Muscle layer of duodenum (tissue), 2 donors: ENCODE measurements at regions not wholly inside any gene's neighbourhood (a gene's known extent, or its start where the extent isn't known, plus 50 kb on each side); places are given as distances from the start of the nearest gene placed in this dataset.

Source experiments
- H3K27ac ChIP-seq: one replicate; pipeline ENCODE4 v1.7.0; 2013; ENCODE audit warnings: mild to moderate bottlenecking, low read length
- H3K27me3 ChIP-seq: one replicate; pipeline ENCODE4 v1.7.0; 2013; ENCODE audit warnings: low read depth, mild to moderate bottlenecking, control low read depth, low read length
- H3K36me3 ChIP-seq, 2 donors: one replicate each; pipeline ENCODE4 v1.7.0; 2013; ENCODE audit warnings: low read length in 2 of 2, control low read depth in 1 of 2, mild to moderate bottlenecking in 1 of 2; ENCODE audit not compliant: insufficient read depth in 2 of 2, control insufficient read depth in 1 of 2
- H3K4me1 ChIP-seq, 2 donors: one replicate each; pipeline ENCODE4 v1.7.0; 2013; ENCODE audit warnings: low read length in 2 of 2, mild to moderate bottlenecking in 2 of 2, control low read depth in 1 of 2, moderate library complexity in 1 of 2; ENCODE audit not compliant: insufficient read depth in 2 of 2, control insufficient read depth in 1 of 2
- H3K4me3 ChIP-seq, 2 donors: one replicate each; pipeline ENCODE4 v1.7.0; 2013; ENCODE audit warnings: low read length in 2 of 2, low read depth in 1 of 2, mild to moderate bottlenecking in 1 of 2
- H3K9me3 ChIP-seq, 2 donors: one replicate each; pipeline ENCODE4 v1.7.0; 2013; ENCODE audit warnings: low read length in 2 of 2, control low read depth in 1 of 2, mild to moderate bottlenecking in 1 of 2; ENCODE audit not compliant: control insufficient read depth in 1 of 2
- donor health status: healthy.

- H3K4me1 ChIP-seq: no peaks in the 10 kb centered on the region
- no peak overlapping the region for H3K27ac ChIP-seq
- H3K9me3 ChIP-seq: no peaks in the 10 kb centered on the region
- no peaks in the 10 kb centered on the region for H3K27me3 ChIP-seq
- H3K4me3 ChIP-seq: no peak overlapping the region
- no peaks in the 10 kb centered on the region for H3K36me3 ChIP-seq
Observed at GRCh38 chr4:138964716-138965426, 50.7 kb upstream of the NOCT start.

GRCh38 chr4:138963412-138963811, 52.2 kb upstream of the NOCT start:
- no peak overlapping the region for H3K4me3 ChIP-seq
- no peaks in the 10 kb centered on the region for H3K9me3 ChIP-seq
- no peaks in the 10 kb centered on the region for H3K4me1 ChIP-seq
- no peaks in the 10 kb centered on the region for H3K27me3 ChIP-seq
- H3K27ac ChIP-seq: no peak overlapping the region
- H3K36me3 ChIP-seq: no peaks in the 10 kb centered on the region

- Histone ChIP-seq H3K4me3 (no peak overlapping the region), H3K9me3 (no peaks in the 10 kb centered on the region), H3K27ac (no peak overlapping the region), H3K27me3 (no peaks in the 10 kb centered on the region), H3K4me1 (no peaks in the 10 kb centered on the region), H3K36me3 (no peaks in the 10 kb centered on the region)
Observed at GRCh38 chr4:138961664-138962063, 53.9 kb upstream of the NOCT start.

GRCh38 chr4:138961129-138961528, 54.5 kb upstream of the NOCT start:
- Histone ChIP-seq H3K4me1 (no peaks in the 10 kb centered on the region), H3K36me3 (no peaks in the 10 kb centered on the region), H3K27me3 (no peaks in the 10 kb centered on the region), H3K9me3 (no peaks in the 10 kb centered on the region), H3K27ac (no peak overlapping the region), H3K4me3 (no peak overlapping the region)

GRCh38 chr4:138960175-138960710, 55.3 kb upstream of the NOCT start:
- no peak overlapping the region for H3K4me3 ChIP-seq
- H3K36me3 ChIP-seq: no peaks in the 10 kb centered on the region
- no peak overlapping the region for H3K27ac ChIP-seq
- H3K4me1 ChIP-seq: no peaks in the 10 kb centered on the region
- no peaks in the 10 kb centered on the region for H3K9me3 ChIP-seq
- H3K27me3 ChIP-seq: no peaks in the 10 kb centered on the region

- H3K4me1 ChIP-seq: no peaks in the 10 kb centered on the region
- H3K27ac ChIP-seq: no peak overlapping the region
- no peaks in the 10 kb centered on the region for H3K27me3 ChIP-seq
Observed at GRCh38 chr4:138959097-138959815, 56.3 kb upstream of the NOCT start.

GRCh38 chr4:138958519-138958918, 57.1 kb upstream of the NOCT start:
- Histone ChIP-seq H3K36me3 (no peaks in the 10 kb centered on the region), H3K4me3 (no peak overlapping the region), H3K27ac (no peak overlapping the region), H3K4me1 (no peaks in the 10 kb centered on the region), H3K9me3 (no peaks in the 10 kb centered on the region), H3K27me3 (no peaks in the 10 kb centered on the region)

More at GRCh38 chr4:138959097-138959815, 56.3 kb upstream of the NOCT start:
- H3K4me3 ChIP-seq: no peak overlapping the region
- H3K9me3 ChIP-seq: no peaks in the 10 kb centered on the region
- H3K36me3 ChIP-seq: no peaks in the 10 kb centered on the region

- Histone ChIP-seq H3K4me3 (no peak overlapping the region), H3K9me3 (no peaks in the 10 kb centered on the region), H3K27ac (no peak overlapping the region), H3K4me1 (no peaks in the 10 kb centered on the region), H3K27me3 (no peaks in the 10 kb centered on the region), H3K36me3 (no peaks in the 10 kb centered on the region)
Observed at GRCh38 chr4:138957302-138957701, 58.3 kb upstream of the NOCT start.

GRCh38 chr4:138954428-138954827, 61.2 kb upstream of the NOCT start:
- no peaks in the 10 kb centered on the region for H3K4me1 ChIP-seq
- no peak overlapping the region for H3K4me3 ChIP-seq
- no peaks in the 10 kb centered on the region for H3K36me3 ChIP-seq
- no peaks in the 10 kb centered on the region for H3K27me3 ChIP-seq
- no peaks in the 10 kb centered on the region for H3K9me3 ChIP-seq
- peak overlapping the region; percentile 10 for H3K27ac ChIP-seq

GRCh38 chr4:138953961-138954371, 61.6 kb upstream of the NOCT start:
- H3K4me3 ChIP-seq: no peak overlapping the region
- no peaks in the 10 kb centered on the region for H3K4me1 ChIP-seq
- peak overlapping the region; percentile 10 for H3K27ac ChIP-seq
- H3K36me3 ChIP-seq: no peaks in the 10 kb centered on the region
- H3K9me3 ChIP-seq: no peaks in the 10 kb centered on the region
- no peaks in the 10 kb centered on the region for H3K27me3 ChIP-seq

GRCh38 chr4:138952411-138952810, 63.2 kb upstream of the NOCT start:
- no peaks in the 10 kb centered on the region for H3K9me3 ChIP-seq
- no peaks in the 10 kb centered on the region for H3K36me3 ChIP-seq
- no peaks in the 10 kb centered on the region for H3K4me1 ChIP-seq
- no peak overlapping the region for H3K27ac ChIP-seq
- H3K4me3 ChIP-seq: no peak overlapping the region
- no peaks in the 10 kb centered on the region for H3K27me3 ChIP-seq
